Bronchial epithelial cell (primary cell): ENCODE measurements at regions not wholly inside any gene's neighbourhood (a gene's known extent, or its start where the extent isn't known, plus 50 kb on each side); places are given as distances from the start of the nearest gene placed in this dataset.

Experiments used
- DNase-seq: peaks from one replicate; pipeline ENCODE4 v3.0.0-alpha.2; 2010; ENCODE audit warnings: low read depth
- FAIRE-seq: peaks from 2 replicates; lab custom pipeline; 2011; peaks lifted over from hg19 to GRCh38; lab: Jason Lieb, UNC
- H3K27me3 ChIP-seq: 2 replicates; pipeline ENCODE4 v1.5.1; 2011; ENCODE audit warnings: low read length; ENCODE audit not compliant: control insufficient read depth, insufficient read depth
- H3K36me3 ChIP-seq: 2 replicates; pipeline ENCODE4 v1.5.1; 2011; ENCODE audit warnings: low read length; ENCODE audit not compliant: control insufficient read depth, insufficient read depth
- H3K4me3 ChIP-seq: 2 replicates; pipeline ENCODE4 v1.5.1; 2011; ENCODE audit warnings: mild to moderate bottlenecking, low read depth, low read length, control low read depth
- TF ChIP-seq, protein P1 (sequence below): IDR thresholded peaks from 2 replicates; pipeline ENCODE4 v1.5.1; 2011; ENCODE audit warnings: mild to moderate bottlenecking, moderate library complexity, low read length, control low read depth, inconsistent platforms; ENCODE audit not compliant: insufficient read depth, severe bottlenecking

DNA sequence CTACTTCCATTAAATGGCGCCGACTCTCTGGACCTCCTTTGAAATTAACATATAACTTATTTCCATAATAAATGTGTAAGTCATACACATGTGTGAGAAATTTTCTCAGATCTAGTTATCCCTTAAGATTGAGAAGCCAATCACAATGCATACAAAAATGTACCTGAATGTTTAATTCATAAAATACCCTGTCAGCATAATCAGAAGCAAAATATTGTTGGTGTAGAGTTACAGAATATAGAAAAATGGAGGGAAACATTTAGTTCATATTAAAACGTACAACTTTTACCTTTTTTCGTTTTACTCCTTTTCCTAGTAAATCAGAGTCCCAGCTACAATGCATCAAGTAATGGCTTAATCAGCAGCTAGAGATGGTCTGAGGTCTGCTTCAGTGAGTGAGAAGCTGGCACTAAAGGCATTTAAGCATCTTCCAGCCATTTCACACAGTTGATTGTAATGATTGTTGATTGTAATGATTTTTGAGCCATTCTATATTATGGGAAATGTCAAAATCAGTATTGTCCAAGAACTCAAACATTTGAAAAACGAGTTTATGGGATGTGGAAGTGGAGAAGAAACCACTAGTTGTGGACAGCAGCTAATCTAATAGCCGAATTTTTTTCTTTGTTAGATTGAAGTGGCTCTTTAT lies 81.8 kb downstream of the ANXA1 start:
- TF ChIP-seq, protein P1, sequence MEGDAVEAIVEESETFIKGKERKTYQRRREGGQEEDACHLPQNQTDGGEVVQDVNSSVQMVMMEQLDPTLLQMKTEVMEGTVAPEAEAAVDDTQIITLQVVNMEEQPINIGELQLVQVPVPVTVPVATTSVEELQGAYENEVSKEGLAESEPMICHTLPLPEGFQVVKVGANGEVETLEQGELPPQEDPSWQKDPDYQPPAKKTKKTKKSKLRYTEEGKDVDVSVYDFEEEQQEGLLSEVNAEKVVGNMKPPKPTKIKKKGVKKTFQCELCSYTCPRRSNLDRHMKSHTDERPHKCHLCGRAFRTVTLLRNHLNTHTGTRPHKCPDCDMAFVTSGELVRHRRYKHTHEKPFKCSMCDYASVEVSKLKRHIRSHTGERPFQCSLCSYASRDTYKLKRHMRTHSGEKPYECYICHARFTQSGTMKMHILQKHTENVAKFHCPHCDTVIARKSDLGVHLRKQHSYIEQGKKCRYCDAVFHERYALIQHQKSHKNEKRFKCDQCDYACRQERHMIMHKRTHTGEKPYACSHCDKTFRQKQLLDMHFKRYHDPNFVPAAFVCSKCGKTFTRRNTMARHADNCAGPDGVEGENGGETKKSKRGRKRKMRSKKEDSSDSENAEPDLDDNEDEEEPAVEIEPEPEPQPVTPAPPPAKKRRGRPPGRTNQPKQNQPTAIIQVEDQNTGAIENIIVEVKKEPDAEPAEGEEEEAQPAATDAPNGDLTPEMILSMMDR = no peak
- FAIRE-seq (no peak), DNase-seq (no peak)
- Histone ChIP-seq H3K4me3 (no peak overlapping the region), H3K36me3 (no peaks in the 10 kb centered on the region), H3K27me3 (peaks cover 3% of the 10 kb centered on the region)

DNA sequence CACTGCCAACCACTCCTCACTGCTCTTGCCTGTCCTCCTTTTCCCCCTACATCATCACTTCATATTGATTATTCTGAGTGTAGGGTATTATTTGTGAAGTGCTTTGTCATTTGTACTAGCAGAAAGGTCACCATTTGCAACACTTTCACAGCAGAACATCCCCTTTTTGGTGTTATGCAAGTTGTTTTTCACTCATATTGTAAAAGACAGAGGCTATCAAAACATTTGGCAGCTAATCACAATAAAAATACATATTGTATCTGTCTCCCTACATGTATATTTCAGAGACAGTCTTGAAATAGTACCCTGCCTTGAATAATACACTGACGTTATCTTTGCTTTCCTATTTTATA lies 82.3 kb downstream of the ANXA1 start:
- FAIRE-seq = no peak
- H3K36me3 ChIP-seq = no peaks in the 10 kb centered on the region
- peaks cover 3% of the 10 kb centered on the region for H3K27me3 ChIP-seq
- DNase-seq = no peak
- TF ChIP-seq, protein P1 = no peak
- H3K4me3 ChIP-seq = no peak overlapping the region

DNA sequence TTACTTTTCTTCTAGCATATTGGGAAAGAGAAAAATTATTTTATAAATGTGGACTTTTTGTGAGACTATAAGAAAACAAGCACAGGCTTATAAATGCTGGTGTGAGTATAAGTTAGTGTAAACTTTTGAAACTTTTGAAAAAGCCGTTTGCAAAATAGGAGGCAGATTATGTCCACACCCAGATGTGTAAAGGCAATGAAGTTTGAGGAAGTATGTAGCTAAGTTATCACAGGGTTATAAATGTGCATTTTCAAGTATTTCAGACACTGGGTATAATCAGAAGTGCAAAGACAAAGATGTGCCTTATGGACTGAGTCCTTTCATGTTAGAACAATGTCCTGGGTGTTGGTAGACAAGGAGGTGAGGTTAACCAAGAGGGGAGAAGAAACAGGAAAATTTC lies 85.5 kb downstream of the ANXA1 start:
- FAIRE-seq (no peak), DNase-seq (no peak)
- TF ChIP-seq, protein P1 = no peak
- H3K36me3 ChIP-seq = no peaks in the 10 kb centered on the region
- H3K27me3 ChIP-seq = no peaks in the 10 kb centered on the region
- no peak overlapping the region for H3K4me3 ChIP-seq

DNA sequence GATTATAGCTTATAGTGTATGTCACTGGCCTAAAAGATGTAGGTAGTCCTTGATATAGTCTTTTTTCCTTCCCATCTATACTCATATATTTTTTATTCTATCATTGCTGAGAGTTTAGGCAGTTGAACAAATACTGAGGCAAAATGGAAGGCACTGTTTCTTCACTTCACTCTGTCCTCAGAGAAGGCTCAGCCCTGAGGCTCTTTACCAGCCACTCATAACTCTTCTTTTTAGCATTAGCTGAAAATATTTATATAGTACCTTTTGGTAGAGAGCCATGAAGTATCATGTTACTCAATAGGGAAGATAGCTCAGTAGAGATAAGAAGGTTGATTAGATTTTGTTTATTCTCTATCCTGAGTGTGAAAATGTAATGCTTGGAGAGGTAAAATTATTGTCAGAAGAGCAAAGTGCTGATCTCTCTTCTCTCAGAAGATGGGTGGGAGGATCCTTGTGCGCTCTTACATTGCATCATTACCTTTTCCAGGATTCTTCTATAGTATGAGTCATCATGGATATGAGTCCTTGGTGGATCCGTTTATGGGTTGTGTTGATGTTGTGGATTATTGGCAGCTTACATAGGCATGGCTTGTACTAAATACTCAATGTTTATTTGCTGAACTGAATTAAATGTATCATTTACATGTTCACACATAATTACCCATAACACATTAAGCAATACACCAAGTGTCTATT lies 88.1 kb downstream of the ANXA1 start:
- Histone ChIP-seq H3K27me3 (no peaks in the 10 kb centered on the region), H3K4me3 (no peak overlapping the region), H3K36me3 (no peaks in the 10 kb centered on the region)
- FAIRE-seq (peak; percentile 50), DNase-seq (peak; percentile 46)
- TF ChIP-seq, protein P1 = no peak

DNA sequence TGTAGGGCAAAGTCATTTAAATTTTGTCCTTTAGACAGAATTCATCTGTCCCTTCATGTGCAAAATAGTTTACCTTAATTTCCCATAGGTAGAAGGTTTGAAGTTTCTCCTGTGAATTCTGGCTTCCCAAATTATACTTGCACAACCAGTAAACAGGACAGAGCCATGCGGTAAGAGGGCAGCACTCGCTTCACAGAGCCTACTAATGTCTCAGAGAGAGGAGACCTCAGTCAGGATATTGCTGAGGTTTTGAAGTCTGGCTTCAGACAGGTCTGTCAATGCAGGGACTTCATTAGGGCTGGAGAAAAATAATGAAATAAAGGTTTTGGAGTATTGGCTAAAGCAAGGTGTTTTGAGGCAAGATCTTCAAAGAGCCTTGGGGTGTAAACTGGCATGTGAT lies 91.4 kb downstream of the ANXA1 start:
- DNase-seq (no peak), FAIRE-seq (no peak)
- Histone ChIP-seq H3K4me3 (no peak overlapping the region), H3K36me3 (no peaks in the 10 kb centered on the region), H3K27me3 (peaks cover 2% of the 10 kb centered on the region)
- TF ChIP-seq, protein P1 = no peak
